NT2/D1 (cell line): ENCODE measurements at regions not wholly inside any gene's neighbourhood (a gene's known extent, or its start where the extent isn't known, plus 50 kb on each side); places are given as distances from the start of the nearest gene placed in this dataset.
"Not testable (repeated sequence)": the region's sequence is repeated elsewhere in the genome, so short reads cannot be mapped to it uniquely, and the experiment has no call there.

Source experiments
- DNase-seq: peaks from one replicate; pipeline ENCODE4 v3.0.0-alpha.2; 2011; ENCODE audit warnings: low read depth, low spot score
- H3K27me3 ChIP-seq: 2 replicates; pipeline ENCODE4 v1.6.0; 2011; ENCODE audit warnings: mild to moderate bottlenecking; ENCODE audit not compliant: insufficient read length, insufficient read depth
- H3K36me3 ChIP-seq: 2 replicates; pipeline ENCODE4 v1.6.1; 2011; ENCODE audit warnings: mild to moderate bottlenecking, low read length, mixed read lengths; ENCODE audit not compliant: insufficient read depth, insufficient read length
- H3K4me1 ChIP-seq: 2 replicates; pipeline ENCODE4 v1.5.1; 2011; ENCODE audit not compliant: insufficient read depth, insufficient read length
- H3K4me3 ChIP-seq: 2 replicates; pipeline ENCODE4 v1.5.1; 2011; ENCODE audit warnings: low read depth; ENCODE audit not compliant: insufficient read length
- H3K9ac ChIP-seq: 2 replicates; pipeline ENCODE4 v1.6.0; 2011; ENCODE audit warnings: low read depth; ENCODE audit not compliant: insufficient read length
- H3K9me3 ChIP-seq: 2 replicates; pipeline ENCODE4 v1.5.1; 2011; ENCODE audit warnings: mild to moderate bottlenecking, low read length; ENCODE audit not compliant: insufficient read depth
- SUZ12 ChIP-seq: IDR thresholded peaks from 2 replicates; pipeline ENCODE4 v1.6.1; 2011; ENCODE audit not compliant: insufficient read length, insufficient read depth; ENCODE audit errors: extremely low read depth
- YY1 ChIP-seq: IDR thresholded peaks from 2 replicates; pipeline ENCODE4 v1.6.1; 2011; ENCODE audit not compliant: insufficient read length, insufficient read depth
- ZNF274 ChIP-seq: IDR thresholded peaks from 2 replicates; pipeline ENCODE4 v1.6.1; 2011; ENCODE audit warnings: mild to moderate bottlenecking, low read depth, low read length

- Histone ChIP-seq H3K9me3 (no peaks in the 10 kb centered on the region), H3K4me3 (no peak overlapping the region), H3K27me3 (no peaks in the 10 kb centered on the region), H3K9ac (no peak overlapping the region), H3K4me1 (no peaks in the 10 kb centered on the region), H3K36me3 (no peaks in the 10 kb centered on the region)
- no peak for DNase-seq
- TF ChIP-seq SUZ12 (no peak), ZNF274 (no peak), YY1 (no peak)
Measured at GRCh38 chr1:189205863-189206262, 1271.8 kb downstream of the BRINP3 start.

GRCh38 chr1:189206617-189207016 lies 1271.0 kb downstream of the BRINP3 start:
- Histone ChIP-seq H3K4me1 (no peaks in the 10 kb centered on the region), H3K4me3 (no peak overlapping the region), H3K36me3 (no peaks in the 10 kb centered on the region), H3K9me3 (no peaks in the 10 kb centered on the region), H3K27me3 (no peaks in the 10 kb centered on the region), H3K9ac (no peak overlapping the region)
- TF ChIP-seq YY1 (no peak), ZNF274 (no peak), SUZ12 (no peak)
- DNase-seq: no peak

GRCh38 chr1:189211742-189212141 lies 1265.9 kb downstream of the BRINP3 start:
- Histone ChIP-seq H3K9me3 (no peaks in the 10 kb centered on the region), H3K9ac (no peak overlapping the region), H3K4me3 (no peak overlapping the region), H3K27me3 (no peaks in the 10 kb centered on the region), H3K4me1 (no peaks in the 10 kb centered on the region), H3K36me3 (no peaks in the 10 kb centered on the region)
- no peak for DNase-seq
- TF ChIP-seq SUZ12 (no peak), ZNF274 (no peak), YY1 (no peak)

- no peak for DNase-seq
- no peaks in the 10 kb centered on the region for H3K36me3 ChIP-seq
- no peaks in the 10 kb centered on the region for H3K4me1 ChIP-seq
- H3K4me3 ChIP-seq: no peak overlapping the region
- no peaks in the 10 kb centered on the region for H3K27me3 ChIP-seq
- TF ChIP-seq YY1: no peak
- TF ChIP-seq SUZ12: no peak
- no peak for TF ChIP-seq ZNF274
- H3K9me3 ChIP-seq: no peaks in the 10 kb centered on the region
- no peak overlapping the region for H3K9ac ChIP-seq
Measured at GRCh38 chr1:189212606-189213005, 1265.1 kb downstream of the BRINP3 start.

GRCh38 chr1:189216886-189217285 lies 1260.8 kb downstream of the BRINP3 start:
- no peak overlapping the region for H3K9ac ChIP-seq
- no peaks in the 10 kb centered on the region for H3K4me1 ChIP-seq
- no peak for DNase-seq
- H3K36me3 ChIP-seq: no peaks in the 10 kb centered on the region
- TF ChIP-seq SUZ12 (no peak), YY1 (no peak), ZNF274 (no peak)
- H3K27me3 ChIP-seq: no peaks in the 10 kb centered on the region
- no peaks in the 10 kb centered on the region for H3K9me3 ChIP-seq
- no peak overlapping the region for H3K4me3 ChIP-seq

- Histone ChIP-seq H3K27me3 (no peaks in the 10 kb centered on the region), H3K4me1 (no peaks in the 10 kb centered on the region), H3K4me3 (no peak overlapping the region), H3K9me3 (no peaks in the 10 kb centered on the region), H3K9ac (no peak overlapping the region), H3K36me3 (no peaks in the 10 kb centered on the region)
- TF ChIP-seq SUZ12 (no peak), ZNF274 (no peak), YY1 (no peak)
- DNase-seq: no peak
Measured at GRCh38 chr1:189217646-189218045, 1260.0 kb downstream of the BRINP3 start.

- no peak for DNase-seq
- no peak overlapping the region for H3K4me3 ChIP-seq
- no peak for TF ChIP-seq ZNF274
- no peak for TF ChIP-seq YY1
- no peak for TF ChIP-seq SUZ12
Measured at GRCh38 chr1:189220750-189221149, 1256.9 kb downstream of the BRINP3 start.

GRCh38 chr1:189225794-189226145 lies 1251.9 kb downstream of the BRINP3 start:
- H3K36me3 ChIP-seq, H3K4me3 ChIP-seq, H3K9ac ChIP-seq, H3K4me1 ChIP-seq, H3K9me3 ChIP-seq, DNase-seq, H3K27me3 ChIP-seq: not testable (repeated sequence)

More at GRCh38 chr1:189220750-189221149, 1256.9 kb downstream of the BRINP3 start:
- Histone ChIP-seq H3K9me3 (no peaks in the 10 kb centered on the region), H3K4me1 (no peaks in the 10 kb centered on the region), H3K9ac (no peak overlapping the region), H3K27me3 (no peaks in the 10 kb centered on the region), H3K36me3 (no peaks in the 10 kb centered on the region)
